HCT116 (cell line): ENCODE measurements at regions not wholly inside any gene's neighbourhood (a gene's known extent, or its start where the extent isn't known, plus 50 kb on each side); places are given as distances from the start of the nearest gene placed in this dataset.

Experiments used
- ATAC-seq: fragments of 200-7000 bp; cut with Tn5 transposase; 2 replicates; pipeline ENCODE4 v1.9.1; 2020; ENCODE audit warnings: mild to moderate bottlenecking, moderate library complexity
- BruUV-seq: library from RNA; stranded (reverse); fragments of 400-500 nt; replicated peaks from 2 replicates; lab custom pipeline; 2021; lab: Mats Ljungman, UMichigan
- CTCF ChIA-PET: fragments of 300-600 bp; sonication (Branson Sonifier 250); formaldehyde crosslinking; loops from one replicate; lab custom pipeline; 2021; ENCODE audit warnings: antibody characterized with exemption; lab: Charles Lee
- POLR2A ChIA-PET: fragments of 300-600, 350-600 bp; sonication (Branson Sonifier 250); formaldehyde crosslinking; loops from one replicate; lab custom pipeline; 2021; ENCODE audit warnings: antibody characterized with exemption; lab: Charles Lee
- RAD21 ChIA-PET, 2 experiments: fragments of 300-600 bp; sonication (Branson Sonifier 250); formaldehyde crosslinking; loops; one replicate each; lab custom pipeline; 2023; ENCODE audit warnings: low total read pairs in 2 of 2; ENCODE audit not compliant: uncharacterized antibody in 2 of 2, unreplicated experiment in 2 of 2, low non-redundant PET in 1 of 2; lab: Charles Lee
- DNase-seq: peaks from one replicate; pipeline ENCODE4 v3.0.0-alpha.2; 2010; ENCODE audit warnings: low read depth, low spot score
- H2AFZ ChIP-seq: fragments of 200-600 bp; shearing (Covaris generic), sonication (generic); 2 replicates; pipeline ENCODE4 v1.6.1; 2017; ENCODE audit warnings: low read depth, mixed run types, mixed read lengths, antibody characterized with exemption, low read length; ENCODE audit not compliant: poor library complexity, severe bottlenecking
- H3K27ac ChIP-seq: 2 replicates; pipeline ENCODE4 v1.5.1; 2012; ENCODE audit warnings: low read depth, low read length
- H3K27me3 ChIP-seq: fragments of 200-600 bp; sonication (generic); 2 replicates; pipeline ENCODE4 v1.6.1; 2016; ENCODE audit warnings: mixed run types, low read length, mixed read lengths; ENCODE audit not compliant: insufficient read depth
- H3K36me3 ChIP-seq, 2 experiments: fragments of 200-500 bp in 1 of 2; fragments of 200-600 bp in 1 of 2; sonication (Bioruptor generic) in 1 of 2; sonication (generic) in 1 of 2; 2 replicates each; pipeline versions ENCODE4 v1.5.1 to v1.6.1; 2014 to 2016; ENCODE audit warnings: low read length in 2 of 2, inconsistent platforms in 1 of 2, mixed read lengths in 1 of 2, mixed run types in 1 of 2; ENCODE audit not compliant: insufficient read depth in 2 of 2, control insufficient read depth in 1 of 2
- H3K4me1 ChIP-seq, 2 experiments: fragments of 200-600 bp in 1 of 2; sonication (generic) in 1 of 2; 2 replicates each; pipeline versions ENCODE4 v1.5.1 to v1.6.1; 2012 to 2017; ENCODE audit warnings: low read length in 2 of 2, inconsistent platforms in 1 of 2, mild to moderate bottlenecking in 1 of 2, mixed read lengths in 1 of 2, mixed run types in 1 of 2, moderate library complexity in 1 of 2; ENCODE audit not compliant: insufficient read depth in 2 of 2, control insufficient read depth in 1 of 2
- H3K4me2 ChIP-seq: fragments of 200-600 bp; sonication (generic); 2 replicates; pipeline ENCODE4 v1.6.1; 2017; ENCODE audit warnings: mixed run types, low read length, mixed read lengths
- H3K4me3 ChIP-seq, 2 experiments: fragments of 200-600 bp in 1 of 2; sonication (generic) in 1 of 2; replicated peaks in 1 of 2; 2 replicates each; pipeline ENCODE4 v1.5.1; 2011 to 2016; ENCODE audit warnings: low read length in 2 of 2, control low read depth in 1 of 2, low read depth in 1 of 2, mild to moderate bottlenecking in 1 of 2, mixed read lengths in 1 of 2, mixed run types in 1 of 2
- H3K79me2 ChIP-seq: fragments of 200-600 bp; sonication (generic); 2 replicates; pipeline ENCODE4 v1.6.1; 2017; ENCODE audit warnings: mild to moderate bottlenecking, mixed run types, low read length, moderate library complexity, mixed read lengths; ENCODE audit not compliant: insufficient read depth
- H3K9ac ChIP-seq: fragments of 200-600 bp; sonication (generic); 2 replicates; pipeline ENCODE4 v1.6.1; 2016; ENCODE audit warnings: low read length, mixed read lengths
- H3K9me2 ChIP-seq: fragments of 200-600 bp; sonication (generic), shearing (Covaris generic); 2 replicates; pipeline ENCODE4 v1.6.1; 2017; ENCODE audit warnings: mixed run types, mild to moderate bottlenecking, moderate library complexity; ENCODE audit not compliant: insufficient read depth
- H3K9me3 ChIP-seq, 2 experiments: fragments of 200-500 bp in 1 of 2; fragments of 200-600 bp in 1 of 2; sonication (Bioruptor generic) in 1 of 2; sonication (generic) in 1 of 2; 2 replicates each; pipeline ENCODE4 v1.6.1; 2014 to 2017; ENCODE audit warnings: low read length in 2 of 2, mixed read lengths in 2 of 2, inconsistent platforms in 1 of 2, low read depth in 1 of 2, mild to moderate bottlenecking in 1 of 2, mixed run types in 1 of 2, moderate library complexity in 1 of 2; ENCODE audit not compliant: control insufficient read depth in 1 of 2, insufficient read depth in 1 of 2
- H4K20me1 ChIP-seq: fragments of 200-600 bp; sonication (generic), shearing (Covaris generic); 2 replicates; pipeline ENCODE4 v1.6.1; 2017; ENCODE audit warnings: mixed run types, mild to moderate bottlenecking, moderate library complexity; ENCODE audit not compliant: insufficient read depth
- CBX3 ChIP-seq: IDR thresholded peaks from 2 replicates; pipeline ENCODE4 v1.6.1; 2012; ENCODE audit warnings: low read depth
- CEBPB ChIP-seq: IDR thresholded peaks from 2 replicates; pipeline ENCODE4 v1.6.1; 2012; ENCODE audit warnings: low read depth
- CTCF ChIP-seq, 3 experiments: fragments of 200-600 bp in 1 of 3; sonication (generic) in 1 of 3; IDR thresholded peaks in 2 of 3; conservative IDR thresholded peaks in 1 of 3; 2 replicates each; pipeline ENCODE4 v1.5.1; 2012 to 2017; ENCODE audit warnings: low read depth in 2 of 3, low read length in 2 of 3, antibody characterized with exemption in 1 of 3, borderline replicate concordance in 1 of 3, control low read depth in 1 of 3, mild to moderate bottlenecking in 1 of 3, mixed read lengths in 1 of 3, mixed run types in 1 of 3, moderate library complexity in 1 of 3; ENCODE audit not compliant: insufficient read depth in 1 of 3
- EGR1 ChIP-seq: IDR thresholded peaks from 2 replicates; pipeline ENCODE4 v1.6.1; 2012; ENCODE audit warnings: low read depth
- ELF1 ChIP-seq: IDR thresholded peaks from 2 replicates; pipeline ENCODE4 v1.6.1; 2012; ENCODE audit warnings: low read depth, borderline replicate concordance
- EZH2 ChIP-seq: fragments of 200-600 bp; sonication (generic); IDR thresholded peaks from 2 replicates; pipeline ENCODE4 v1.6.1; 2017; ENCODE audit warnings: antibody characterized with exemption, mixed run types
- EZH2phosphoT487 ChIP-seq: fragments of 200-600 bp; IDR thresholded peaks from 2 replicates; pipeline ENCODE4 v1.6.1; 2018; ENCODE audit warnings: antibody characterized with exemption, borderline replicate concordance
- FOSL1 ChIP-seq: IDR thresholded peaks from 2 replicates; pipeline ENCODE4 v1.6.1; 2012; ENCODE audit warnings: low read depth
- JUND ChIP-seq: IDR thresholded peaks from 2 replicates; pipeline ENCODE4 v1.6.1; 2012
- POLR2A ChIP-seq: IDR thresholded peaks from 2 replicates; pipeline ENCODE4 v1.7.0; 2011; ENCODE audit warnings: borderline replicate concordance; ENCODE audit not compliant: insufficient read depth, insufficient read length; ENCODE audit errors: extremely low read depth
- POLR2AphosphoS5 ChIP-seq: IDR thresholded peaks from 2 replicates; pipeline ENCODE4 v1.6.1; 2011; ENCODE audit warnings: mild to moderate bottlenecking, low read depth, low read length, moderate library complexity
- RAD21 ChIP-seq: IDR thresholded peaks from 2 replicates; pipeline ENCODE4 v1.6.1; 2012; ENCODE audit warnings: low read depth, mild to moderate bottlenecking
- SIN3A ChIP-seq: IDR thresholded peaks from 2 replicates; pipeline ENCODE4 v1.6.1; 2012; ENCODE audit warnings: low read depth
- SP1 ChIP-seq: IDR thresholded peaks from 2 replicates; pipeline ENCODE4 v1.6.1; 2012; ENCODE audit warnings: low read depth
- SRF ChIP-seq: IDR thresholded peaks from 2 replicates; pipeline ENCODE4 v1.6.1; 2012; ENCODE audit warnings: low read depth
- TCF7L2 ChIP-seq: IDR thresholded peaks from 2 replicates; pipeline ENCODE4 v1.7.0; 2011; ENCODE audit warnings: borderline replicate concordance, inconsistent platforms; ENCODE audit not compliant: insufficient read depth, insufficient read length; ENCODE audit errors: extremely low read depth
- YY1 ChIP-seq: IDR thresholded peaks from 2 replicates; pipeline ENCODE4 v1.6.1; 2011; ENCODE audit warnings: low read length, low read depth, moderate library complexity, mild to moderate bottlenecking; ENCODE audit not compliant: insufficient replicate concordance; ENCODE audit errors: extremely low read depth
- intact Hi-C: fragments of 100-400 bp; cut with micrococcal nuclease; formaldehyde crosslinking; loops from 2 replicates; pipeline ENCODE4 v1.10.0; 2022
- TF ChIP-seq, protein P1 (sequence below): IDR thresholded peaks from 2 replicates; pipeline ENCODE4 v1.6.1; 2011; ENCODE audit warnings: mild to moderate bottlenecking, low read length, moderate library complexity; ENCODE audit not compliant: insufficient replicate concordance; ENCODE audit errors: extremely low read depth

GRCh38 chr9:71333321-71333720 is 211.9 kb upstream of the TRPM3 start (continued):
- TF ChIP-seq, protein P1, sequence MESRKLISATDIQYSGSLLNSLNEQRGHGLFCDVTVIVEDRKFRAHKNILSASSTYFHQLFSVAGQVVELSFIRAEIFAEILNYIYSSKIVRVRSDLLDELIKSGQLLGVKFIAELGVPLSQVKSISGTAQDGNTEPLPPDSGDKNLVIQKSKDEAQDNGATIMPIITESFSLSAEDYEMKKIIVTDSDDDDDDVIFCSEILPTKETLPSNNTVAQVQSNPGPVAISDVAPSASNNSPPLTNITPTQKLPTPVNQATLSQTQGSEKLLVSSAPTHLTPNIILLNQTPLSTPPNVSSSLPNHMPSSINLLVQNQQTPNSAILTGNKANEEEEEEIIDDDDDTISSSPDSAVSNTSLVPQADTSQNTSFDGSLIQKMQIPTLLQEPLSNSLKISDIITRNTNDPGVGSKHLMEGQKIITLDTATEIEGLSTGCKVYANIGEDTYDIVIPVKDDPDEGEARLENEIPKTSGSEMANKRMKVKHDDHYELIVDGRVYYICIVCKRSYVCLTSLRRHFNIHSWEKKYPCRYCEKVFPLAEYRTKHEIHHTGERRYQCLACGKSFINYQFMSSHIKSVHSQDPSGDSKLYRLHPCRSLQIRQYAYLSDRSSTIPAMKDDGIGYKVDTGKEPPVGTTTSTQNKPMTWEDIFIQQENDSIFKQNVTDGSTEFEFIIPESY, result no peak
- TF ChIP-seq, all 23 proteins: peak for 1

GRCh38 chr9:71331603-71332002 is 210.2 kb upstream of the TRPM3 start:
- no peak overlapping the region for H3K27ac ChIP-seq
- ChIA-PET POLR2A (no interaction called here), CTCF (no interaction called here), RAD21 (interaction anchor here in 1 of 2 experiments (0.7 kb wide), 1 partner anchor 124 kb away, joined by 5 read pairs; no protein-coding TSS in a partner anchor)
- no peaks in the 10 kb centered on the region for H3K4me1 ChIP-seq
- peaks cover 48% of the 10 kb centered on the region for H3K27me3 ChIP-seq
- no peak for TF ChIP-seq CTCF (IDR thresholded peaks at IDR 0.05 in 2 of 3, conservative IDR thresholded peaks at IDR 0.05 in 1 of 3; ENCODE audit: borderline replicate concordance in 1 of 3, insufficient read depth in 1 of 3, low read depth in 2 of 3, low read length in 2 of 3)
- no peak for TF ChIP-seq JUND
- no peak for TF ChIP-seq ELF1
- TF ChIP-seq, protein P1, result no peak
- TF ChIP-seq POLR2AphosphoS5, result no peak
- TF ChIP-seq TCF7L2, result no peak
- no peak for TF ChIP-seq EZH2phosphoT487
- no peak for TF ChIP-seq RAD21
- TF ChIP-seq CEBPB, result no peak
- TF ChIP-seq FOSL1, result no peak
- no peak for TF ChIP-seq SIN3A
- TF ChIP-seq SP1, result no peak
- TF ChIP-seq YY1, result no peak
- no peak for TF ChIP-seq CBX3
- TF ChIP-seq SRF, result no peak
- no peak for TF ChIP-seq EZH2
- TF ChIP-seq POLR2A, result no peak
- no peak for TF ChIP-seq EGR1
- H3K9me2 ChIP-seq, result no peaks in the 10 kb centered on the region
- no peak overlapping the region for H3K4me3 ChIP-seq
- H2AFZ ChIP-seq, result no peak overlapping the region
- no peaks in the 10 kb centered on the region for H3K79me2 ChIP-seq
- no TSS peak for BruUV-seq
- H3K9me3 ChIP-seq, result no peaks in the 10 kb centered on the region
- no peaks in the 10 kb centered on the region for H4K20me1 ChIP-seq
- no peak overlapping the region for H3K4me2 ChIP-seq
- no peak overlapping the region for H3K9ac ChIP-seq
- intact Hi-C loops, result no loop called here
- no peaks in the 10 kb centered on the region for H3K36me3 ChIP-seq
- ATAC-seq (no peak), DNase-seq (no peak)
